NCI-H748 (cell line): ENCODE measurements at regions not wholly inside any gene's neighbourhood (a gene's known extent, or its start where the extent isn't known, plus 50 kb on each side); places are given as distances from the start of the nearest gene placed in this dataset.
A peak's percentile ranks its signal among the peaks of the same experiment; 100 is the strongest.

Source experiments
- DNase-seq: peaks from one replicate; lab custom pipeline; 2025; ENCODE audit not compliant: unreplicated experiment; lab: John Stamatoyannopoulos, UW

DNA sequence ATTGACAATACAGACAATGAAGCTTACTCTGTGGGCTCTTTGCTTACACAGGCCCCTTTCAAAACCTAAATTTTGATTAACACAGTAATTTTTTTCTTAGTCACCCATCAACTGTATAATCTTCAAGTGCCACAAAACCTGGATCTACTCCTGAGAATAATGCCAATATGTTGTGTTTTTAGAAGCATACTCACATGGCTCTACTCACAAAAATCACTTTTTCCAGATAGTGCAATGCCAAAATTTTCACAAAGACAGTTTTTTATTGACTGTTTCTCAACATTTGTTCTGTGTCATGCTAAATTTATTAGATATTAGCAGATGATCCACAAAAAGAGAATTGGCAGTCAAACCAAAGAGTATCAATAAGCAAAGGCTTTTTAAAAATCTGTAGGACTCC, 493.7 kb upstream of the C1orf87 start:
- no peak for DNase-seq

DNA sequence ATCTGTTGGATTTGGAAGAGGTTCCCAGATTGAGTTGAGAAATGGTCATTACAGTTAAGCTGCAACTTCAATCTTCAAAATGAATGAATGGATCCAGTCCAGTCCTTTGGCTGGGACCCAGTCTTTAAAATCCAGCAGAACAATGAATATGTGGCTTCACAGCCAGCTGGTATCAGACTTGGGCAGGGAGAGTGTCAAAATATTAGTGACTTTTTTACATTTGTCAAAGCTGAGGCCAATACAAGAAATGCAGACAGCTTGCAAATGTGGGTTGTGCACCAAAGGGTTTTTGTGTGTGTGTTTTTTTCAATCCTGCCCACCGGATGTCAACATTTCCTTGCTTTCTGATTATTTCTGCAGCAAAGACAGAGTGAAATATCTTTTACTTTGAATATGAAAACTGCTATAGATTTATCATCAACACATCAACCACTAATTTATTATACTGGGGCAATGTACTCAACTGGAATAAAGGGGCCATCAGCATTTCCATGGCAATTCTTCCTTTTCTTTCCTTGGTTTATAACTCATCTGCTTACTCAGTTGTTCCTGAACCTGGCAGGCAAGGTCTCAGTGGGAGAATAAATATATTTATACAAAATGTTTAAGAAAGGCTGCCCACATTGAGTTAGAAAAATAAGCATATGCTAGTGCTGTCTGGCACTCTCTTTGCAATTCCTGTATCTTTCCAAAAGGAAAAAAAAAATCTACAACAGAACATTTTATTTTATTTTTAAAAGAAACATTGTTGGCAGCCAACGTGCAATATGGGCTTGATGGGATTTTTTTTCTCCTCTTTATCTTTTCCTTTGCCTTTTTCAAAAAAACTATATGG, 491.6 kb upstream of the C1orf87 start:
- peak; percentile 8 for DNase-seq

DNA sequence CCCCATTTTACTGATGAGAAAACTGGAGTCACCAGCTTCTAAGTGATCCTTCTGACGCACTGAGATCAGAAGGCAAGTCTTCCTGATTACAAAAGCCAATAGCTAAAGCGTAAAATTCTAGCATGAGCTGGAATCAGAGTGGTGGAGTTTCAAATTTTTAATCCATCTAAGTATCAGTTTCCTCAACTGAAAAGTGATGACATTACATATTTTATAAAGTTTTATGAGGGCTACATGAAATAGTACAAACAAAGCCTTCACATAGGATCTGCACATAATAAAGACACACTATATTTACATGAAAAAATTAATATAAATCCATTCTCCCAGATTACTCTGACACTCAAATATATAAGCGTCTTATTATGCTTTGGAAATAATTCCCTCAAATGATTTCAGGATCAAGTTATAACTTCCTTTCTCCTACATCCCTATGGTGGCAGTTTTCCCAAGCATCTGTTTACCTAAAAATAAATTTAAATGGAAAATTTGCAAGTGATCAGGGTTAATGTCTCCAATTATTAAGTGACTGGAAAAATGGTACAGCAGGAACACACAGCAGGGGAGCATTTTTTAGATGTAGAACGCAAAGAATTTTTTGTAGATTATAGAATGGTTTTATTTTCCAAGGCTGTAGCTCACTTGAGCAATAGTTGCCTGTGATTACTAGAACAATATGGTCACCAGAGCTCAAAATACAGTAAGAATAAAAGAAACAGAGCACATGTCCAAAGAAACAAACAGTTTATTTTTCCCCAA, 490.4 kb upstream of the C1orf87 start:
- no peak for DNase-seq

DNA sequence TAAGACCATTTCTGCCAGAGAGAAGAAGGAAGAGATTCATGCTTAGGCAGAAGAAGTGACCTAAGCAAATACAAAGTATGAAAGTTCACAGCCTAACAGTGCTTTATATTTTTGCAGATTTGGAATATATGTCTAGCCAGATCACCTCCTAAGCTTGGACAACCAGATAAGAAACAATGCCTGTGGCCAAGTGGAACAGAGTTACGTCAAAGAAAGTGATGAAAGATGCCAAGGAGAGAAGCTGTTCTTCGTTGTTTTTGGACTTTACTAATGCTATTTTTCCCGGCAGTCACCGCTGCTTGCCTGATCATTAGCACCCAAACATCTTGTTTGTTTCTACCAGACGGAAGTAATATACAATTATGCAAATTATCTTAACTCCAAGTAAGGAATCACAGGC, 489.2 kb upstream of the C1orf87 start:
- no peak for DNase-seq

DNA sequence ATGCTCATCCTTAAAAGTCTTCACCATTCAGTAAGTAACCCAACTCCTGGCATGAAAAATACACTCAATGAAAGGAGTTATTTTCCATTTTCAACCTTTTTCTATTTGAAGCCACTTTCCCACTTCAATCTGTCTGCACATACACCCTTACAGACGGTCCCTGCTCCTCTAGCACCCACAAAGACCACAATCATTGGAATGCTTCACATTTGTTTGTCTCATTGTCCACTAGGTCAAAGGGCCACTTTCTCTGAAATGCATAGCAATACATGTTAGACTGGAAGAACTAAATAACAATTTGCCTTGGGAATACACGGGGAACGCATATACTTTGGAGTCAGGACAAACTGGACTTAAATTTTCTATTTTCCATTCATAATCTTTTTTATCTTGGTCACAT, 487.1 kb upstream of the C1orf87 start:
- DNase-seq = no peak

DNA sequence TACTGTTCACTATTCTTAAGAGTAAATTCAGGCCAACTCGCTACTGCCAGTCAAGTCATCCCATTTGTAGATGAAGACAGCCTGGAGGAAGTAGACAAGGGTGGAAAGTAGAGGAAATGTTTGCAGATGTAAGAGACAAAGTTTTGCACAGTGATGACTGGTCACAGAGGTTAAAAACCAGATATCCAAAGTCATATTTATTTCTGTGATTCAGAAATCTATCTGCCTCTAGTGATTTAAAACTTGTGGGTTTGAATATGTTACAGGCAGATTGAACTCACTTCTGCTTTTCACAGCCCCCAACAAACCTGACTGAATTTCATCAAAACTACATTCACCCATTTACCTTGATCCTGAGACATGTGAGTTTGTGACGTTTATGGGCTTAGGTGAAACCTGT, 484.7 kb upstream of the C1orf87 start:
- no peak for DNase-seq

DNA sequence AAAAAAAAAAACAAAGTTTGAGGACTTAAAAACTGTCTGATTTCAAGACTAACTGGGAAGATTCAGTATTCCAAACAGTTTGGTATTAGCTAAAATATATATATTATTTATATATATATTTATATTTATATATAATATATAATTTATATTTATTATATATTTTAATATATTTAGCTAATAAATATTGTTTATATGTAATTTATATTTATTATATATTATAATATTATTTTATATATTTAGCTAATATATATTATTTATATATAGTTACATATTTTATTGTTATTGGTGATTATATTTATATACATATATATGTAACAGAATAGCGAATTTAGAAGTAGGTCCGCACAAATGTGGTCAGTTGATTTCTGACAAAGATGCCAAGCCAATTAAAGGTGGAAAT, 480.2 kb upstream of the C1orf87 start:
- DNase-seq = no peak

DNA sequence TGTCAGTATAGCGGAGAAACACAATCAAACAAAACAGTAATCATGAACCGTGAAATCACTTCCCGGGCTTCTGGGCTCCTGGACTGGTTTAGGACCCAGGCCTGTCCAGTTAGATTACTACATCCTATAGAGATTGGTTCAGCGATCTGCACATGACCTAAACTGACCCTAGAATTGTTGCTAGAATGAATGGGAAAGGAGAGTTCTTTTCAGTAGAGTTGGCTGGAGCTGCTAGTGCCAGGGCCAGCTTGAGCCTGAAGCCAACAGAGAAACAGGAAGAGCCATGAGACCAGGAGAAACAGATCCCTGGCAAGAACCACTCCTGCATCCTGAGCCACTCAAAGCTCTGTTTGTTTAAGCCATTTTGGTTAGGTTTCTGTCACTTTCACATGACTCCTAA, 474.3 kb upstream of the C1orf87 start:
- DNase-seq = peak; percentile 4

DNA sequence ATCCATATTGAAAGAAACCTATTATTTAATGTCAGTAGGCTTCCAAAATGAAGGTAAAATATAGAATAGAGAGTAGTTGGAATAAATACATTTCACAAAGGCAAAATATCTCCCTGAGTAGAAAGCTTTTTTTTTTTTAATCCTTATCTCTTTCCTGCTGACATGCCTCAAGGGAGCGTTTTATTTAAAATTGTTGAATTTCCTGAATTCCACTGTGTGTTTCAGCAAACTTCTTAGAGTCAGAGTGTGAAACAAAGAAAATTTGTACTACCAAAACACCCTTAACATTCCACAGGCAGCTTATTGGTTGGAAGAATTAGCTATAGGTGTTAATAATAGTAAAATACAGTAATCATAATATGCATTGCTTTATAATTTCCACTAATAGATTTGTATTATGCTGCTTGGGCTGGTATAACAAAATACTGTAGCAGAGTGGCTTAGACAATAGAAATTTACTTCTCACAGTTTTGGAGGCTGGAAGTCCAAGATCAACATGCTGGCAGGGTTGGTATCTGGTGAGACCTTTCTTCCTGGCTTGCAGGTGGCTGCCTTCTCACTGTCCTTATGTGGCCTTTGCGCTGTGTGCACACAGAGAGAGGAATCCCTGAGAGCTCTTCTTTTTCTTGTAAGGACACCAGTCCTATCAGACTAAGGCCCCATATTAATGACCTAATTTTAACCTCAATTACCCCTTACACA, 468.4 kb upstream of the C1orf87 start:
- DNase-seq = no peak

DNA sequence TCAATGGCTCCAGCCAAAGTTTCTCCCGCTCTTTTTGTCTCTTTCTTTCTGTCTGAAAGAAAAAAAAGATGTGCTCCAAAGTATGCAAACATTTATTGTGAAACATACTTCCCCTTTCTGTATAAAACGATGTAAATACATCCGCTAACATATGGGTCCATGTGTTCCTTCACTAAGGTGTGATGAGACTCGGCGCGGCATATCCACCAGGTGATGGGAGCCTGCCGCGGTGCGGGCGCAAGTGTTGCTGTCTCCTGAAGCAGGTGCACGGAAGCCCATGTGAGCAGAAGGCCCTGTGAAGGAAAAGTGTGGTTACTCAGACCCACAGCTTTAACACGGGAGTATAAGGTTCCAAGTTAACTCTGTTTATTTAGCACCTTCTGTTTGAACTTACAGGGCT, 466.6 kb upstream of the C1orf87 start:
- no peak for DNase-seq

DNA sequence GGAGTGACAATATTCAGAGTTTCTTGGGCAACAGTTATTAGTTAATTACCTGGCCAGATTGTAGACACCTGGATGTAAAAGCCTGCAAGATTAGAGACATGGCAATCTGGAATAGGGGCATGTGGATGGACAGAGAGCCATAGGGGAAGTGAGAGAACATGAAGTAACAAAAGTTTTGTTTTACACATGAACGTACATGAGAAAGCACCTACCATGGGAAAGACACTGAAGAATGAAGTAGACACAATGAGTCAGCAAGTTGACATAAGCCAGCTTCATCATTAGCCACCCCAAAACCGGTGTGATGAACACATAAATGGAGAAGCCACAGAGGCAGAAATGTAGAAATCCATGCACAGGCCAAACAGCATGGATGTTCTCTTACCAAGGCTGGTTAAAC, 462.1 kb upstream of the C1orf87 start:
- DNase-seq = no peak

DNA sequence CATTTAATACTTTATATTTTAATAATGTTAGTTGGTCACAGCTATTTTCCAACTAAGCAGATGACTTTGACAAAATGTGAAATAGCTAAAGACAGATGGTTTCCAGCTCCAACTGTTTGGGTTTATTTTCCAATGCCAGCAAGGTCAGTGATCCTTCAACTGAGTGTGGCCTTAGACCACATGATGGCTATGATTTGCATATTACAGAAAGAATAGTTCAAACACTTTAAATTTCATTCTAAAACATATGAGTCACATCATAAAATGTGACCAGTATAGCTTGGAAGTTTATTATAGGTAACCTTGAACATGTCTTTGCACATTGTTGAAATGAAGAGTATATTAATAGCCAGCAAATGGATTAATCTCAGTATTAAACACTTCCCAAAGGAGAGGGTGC, 454.0 kb upstream of the C1orf87 start:
- no peak for DNase-seq

DNA sequence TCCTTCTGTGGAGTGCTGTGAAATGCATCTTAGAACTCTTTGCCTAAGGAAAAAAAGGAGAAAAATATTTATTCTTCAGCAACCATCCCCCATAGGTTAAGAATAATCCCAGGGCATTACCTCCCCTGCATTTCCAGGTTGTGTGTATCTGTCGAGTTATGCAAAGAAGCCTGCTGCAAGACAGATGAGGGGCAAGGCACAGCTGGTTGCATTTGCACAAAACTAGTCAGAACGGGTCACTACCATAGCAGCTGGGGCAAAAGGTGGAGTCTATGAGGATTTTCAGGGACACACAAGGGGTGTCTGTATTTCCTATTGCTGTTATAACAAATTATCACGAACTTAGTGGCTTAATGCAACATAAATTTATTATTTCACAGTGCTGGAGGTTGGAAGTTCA, 443.4 kb upstream of the C1orf87 start:
- no peak for DNase-seq

DNA sequence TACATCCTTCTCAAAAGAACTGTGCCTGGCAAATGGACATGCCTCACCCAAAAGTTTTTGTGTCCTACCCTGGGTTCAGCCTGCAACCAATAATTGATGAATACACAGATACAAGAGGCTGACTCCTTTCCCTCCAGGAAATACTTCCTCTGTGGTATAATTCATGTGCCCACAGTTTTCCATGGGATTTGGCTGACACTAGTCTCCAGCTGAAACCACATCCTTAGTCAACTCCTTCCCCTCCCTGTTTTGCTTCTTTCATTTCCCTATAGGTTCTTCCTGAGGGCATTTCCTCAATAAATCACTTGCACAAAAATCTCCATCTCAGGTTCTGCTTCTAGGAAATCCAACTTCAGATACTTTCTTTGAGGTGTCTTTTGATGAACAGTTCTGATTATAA, 436.6 kb upstream of the C1orf87 start:
- no peak for DNase-seq

DNA sequence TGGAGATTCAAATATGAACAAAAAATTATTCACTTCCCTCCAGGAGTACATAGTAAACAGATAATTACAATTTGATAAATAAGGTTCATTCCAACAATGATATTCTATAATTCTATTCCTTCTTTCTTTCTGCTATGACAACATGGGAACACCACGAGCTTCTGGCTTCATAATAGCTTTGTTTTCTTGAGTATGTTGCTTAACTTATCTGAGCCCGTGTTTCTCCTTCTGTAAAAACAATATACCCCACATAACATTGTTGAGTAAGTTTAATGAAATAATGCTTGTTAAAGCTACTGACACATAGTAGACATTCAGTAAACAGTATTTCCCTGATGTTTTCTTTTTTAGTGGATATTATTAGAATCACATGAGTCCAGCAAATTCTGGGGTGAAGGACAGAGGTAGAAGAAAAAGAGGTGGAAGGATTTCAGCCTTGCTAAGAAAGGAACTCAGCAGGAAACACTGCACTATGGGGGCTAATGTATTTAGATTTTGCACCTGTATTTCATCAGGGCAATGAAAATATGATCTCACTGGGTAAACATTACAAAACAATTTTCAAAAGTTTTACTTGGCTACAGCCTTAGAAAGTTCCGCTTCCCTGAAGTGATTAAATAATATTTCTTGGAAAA, 430.8 kb upstream of the C1orf87 start:
- DNase-seq = no peak

DNA sequence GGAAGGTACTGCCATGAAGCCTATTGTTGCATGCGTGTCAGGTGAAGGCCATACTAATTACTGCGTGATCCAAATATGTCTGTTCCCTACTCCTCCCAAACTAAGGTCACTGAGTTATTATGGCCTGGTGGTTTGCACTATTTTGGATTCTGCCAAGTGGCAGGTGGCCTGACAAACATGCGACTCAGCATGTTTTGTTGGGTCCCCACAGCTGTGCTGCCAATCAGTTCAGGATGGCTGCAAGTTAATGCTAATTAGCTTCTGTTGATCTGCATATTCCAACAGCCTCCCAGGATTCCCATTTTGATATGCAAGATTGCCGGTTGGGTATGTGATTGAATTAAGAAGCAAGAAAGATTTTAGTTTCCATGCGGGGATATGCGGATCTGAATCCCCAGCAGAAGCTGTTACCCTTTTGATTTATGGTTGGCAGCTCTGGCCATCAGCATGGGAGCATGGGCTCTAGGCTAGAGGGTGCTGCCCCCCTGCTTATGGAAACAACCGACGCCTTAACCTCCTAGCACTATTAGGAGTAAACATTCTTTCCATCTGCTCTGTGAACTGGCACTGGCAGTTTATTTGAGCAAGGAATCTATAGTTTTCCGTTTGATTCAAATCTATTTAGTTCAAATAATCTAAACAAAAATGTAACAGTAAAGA, 429.8 kb upstream of the C1orf87 start:
- peak; percentile 26 for DNase-seq

DNA sequence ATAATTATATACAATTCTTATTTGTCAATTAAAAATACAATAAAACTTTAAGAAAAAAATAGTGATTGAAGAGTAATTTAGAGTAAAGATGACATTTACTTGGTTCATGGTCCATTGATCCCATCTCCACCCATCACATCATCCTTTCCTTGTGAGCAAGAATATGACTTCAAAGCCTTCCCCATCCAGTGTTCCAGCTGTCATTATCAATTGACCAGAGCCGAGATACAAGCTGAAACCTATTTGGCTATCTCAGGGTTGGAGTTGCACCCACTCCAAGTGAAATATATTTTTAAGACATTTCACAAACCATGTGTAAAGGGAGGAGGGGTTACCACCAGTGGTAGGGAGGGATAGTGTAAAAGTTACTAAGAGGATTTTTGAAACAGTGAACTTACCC, 428.9 kb upstream of the C1orf87 start:
- DNase-seq = no peak

DNA sequence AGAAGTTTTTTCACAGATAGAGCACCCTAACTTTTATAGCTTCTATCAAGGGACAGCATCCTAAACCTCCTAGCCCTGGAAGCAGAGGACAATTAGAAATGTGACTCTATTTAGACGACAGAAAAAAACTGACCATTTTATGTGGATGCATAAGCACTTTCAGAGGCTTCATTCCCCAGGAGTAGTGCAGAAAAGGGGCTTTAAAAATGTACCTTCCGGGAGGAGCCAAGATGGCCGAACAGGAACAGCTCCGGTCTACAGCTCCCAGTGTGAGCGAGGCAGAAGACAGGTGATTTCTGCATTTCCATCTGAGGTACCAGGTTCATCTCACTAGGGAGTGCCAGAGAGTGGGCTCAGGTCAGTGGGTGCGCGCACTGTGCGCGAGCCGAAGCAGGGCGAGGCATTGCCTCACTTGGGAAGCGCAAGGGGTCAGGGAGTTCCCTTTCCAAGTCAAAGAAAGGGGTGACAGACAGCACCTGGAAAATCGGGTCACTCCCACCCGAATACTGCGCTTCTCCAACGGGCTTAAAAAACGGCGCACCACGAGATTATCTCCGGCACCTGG, 416.4 kb upstream of the C1orf87 start:
- DNase-seq = peak; percentile 29

DNA sequence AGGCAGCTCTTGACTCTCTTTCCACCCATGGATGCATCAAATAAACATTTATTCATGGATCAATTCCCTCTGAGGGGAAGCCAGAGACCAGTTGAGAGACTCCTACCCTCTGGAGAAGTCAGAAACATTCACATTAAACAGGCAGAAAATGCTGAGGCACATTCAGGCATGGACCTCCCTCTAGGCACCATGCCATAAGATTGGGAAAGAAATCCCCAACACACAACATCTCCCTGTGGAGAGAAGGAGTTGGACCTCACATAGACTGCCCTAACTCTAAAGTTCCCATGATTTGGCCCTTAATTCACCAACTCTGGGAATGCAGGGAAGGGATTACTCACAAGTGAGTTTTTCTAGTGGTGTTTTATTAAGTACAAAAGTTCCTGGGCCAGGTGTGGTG, 415.3 kb upstream of the C1orf87 start:
- DNase-seq = no peak

DNA sequence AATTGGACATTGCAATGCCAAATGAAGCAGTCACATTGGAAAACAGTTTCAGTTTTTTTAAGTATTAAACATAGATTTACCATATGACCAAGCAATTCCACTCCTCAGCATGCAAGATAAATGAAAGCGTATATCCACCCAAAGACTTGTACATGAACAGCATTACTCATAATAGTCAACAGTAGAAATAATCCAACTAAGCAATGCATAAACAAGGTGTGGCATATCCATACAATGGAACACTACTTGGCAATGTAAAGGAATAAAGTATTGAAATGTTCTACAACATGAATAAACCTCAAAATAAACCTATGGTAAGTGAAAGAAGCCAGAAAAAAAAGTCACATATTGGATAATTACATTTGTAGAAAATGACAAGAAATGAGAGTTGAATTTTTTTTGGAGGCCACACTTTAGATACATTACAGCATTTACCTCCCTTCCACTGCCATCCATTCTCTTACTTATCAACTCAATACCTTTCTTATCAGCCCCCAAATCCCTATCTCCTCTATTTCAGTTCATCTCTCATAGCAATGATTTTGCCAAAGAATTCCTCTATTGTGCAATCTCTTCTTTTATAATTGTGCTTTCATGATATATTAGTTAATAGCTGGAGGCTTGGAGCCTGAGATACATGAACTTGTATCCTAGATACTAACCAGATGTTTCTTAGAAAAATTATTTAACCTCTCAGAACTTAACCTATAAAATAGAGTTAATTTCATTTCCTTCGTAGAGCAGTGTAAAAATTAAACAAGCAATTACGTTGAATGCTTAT, 414.2 kb upstream of the C1orf87 start:
- no peak for DNase-seq
